IMR-90 (cell line): ENCODE measurements at regions not wholly inside any gene's neighbourhood (a gene's known extent, or its start where the extent isn't known, plus 50 kb on each side); places are given as distances from the start of the nearest gene placed in this dataset.

Experiments
- ATAC-seq: fragments of 200-7000 bp; cut with Tn5 transposase; 2 replicates; pipeline ENCODE4 v1.9.1; 2020; ENCODE audit warnings: low read depth, mild to moderate bottlenecking, moderate library complexity
- BruUV-seq: library from RNA; stranded (reverse); fragments of 400-500 nt; replicated peaks from 2 replicates; lab custom pipeline; 2021; lab: Mats Ljungman, UMichigan
- CTCF ChIA-PET: fragments of 300-600 bp; formaldehyde crosslinking; extraction: SDS; loops from one replicate; lab custom pipeline; 2021; ENCODE audit warnings: antibody characterized with exemption; lab: Yijun Ruan, JAX
- POLR2A ChIA-PET: fragments of 300-600 bp; sonication (Branson Sonifier 250); formaldehyde crosslinking; loops from one replicate; lab custom pipeline; 2022; ENCODE audit warnings: antibody characterized with exemption; ENCODE audit not compliant: unreplicated experiment; lab: Charles Lee
- DNase-seq: peaks from one replicate; pipeline ENCODE4 v3.0.0; 2013
- H2AFZ ChIP-seq: replicated peaks from 2 replicates; pipeline ENCODE3; 2013; ENCODE audit warnings: low read length, mild to moderate bottlenecking; ENCODE audit not compliant: poor library complexity
- H2AK5ac ChIP-seq: 2 replicates; pipeline ENCODE4 v1.6.1; 2013; ENCODE audit warnings: low read depth, low read length, inconsistent platforms
- H2AK9ac ChIP-seq: replicated peaks from 2 replicates; pipeline ENCODE3; 2013; ENCODE audit warnings: mild to moderate bottlenecking, low read depth, low read length, moderate library complexity; ENCODE audit not compliant: poor library complexity
- H2BK120ac ChIP-seq: 2 replicates; pipeline ENCODE4 v1.6.1; 2013; ENCODE audit warnings: low read depth, low read length, inconsistent platforms
- H2BK15ac ChIP-seq: 3 replicates; pipeline ENCODE4 v1.6.1; 2013; ENCODE audit warnings: low read depth, low read length, inconsistent platforms
- H2BK20ac ChIP-seq: 2 replicates; pipeline ENCODE4 v1.6.1; 2013; ENCODE audit warnings: low read depth, mild to moderate bottlenecking, inconsistent platforms, low read length, moderate library complexity
- H2BK5ac ChIP-seq: 2 replicates; pipeline ENCODE4 v1.6.1; 2013; ENCODE audit warnings: mild to moderate bottlenecking, low read depth, low read length, inconsistent platforms; ENCODE audit not compliant: poor library complexity, severe bottlenecking
- H3K14ac ChIP-seq: replicated peaks from 2 replicates; pipeline ENCODE4 v1.6.1; 2013; ENCODE audit warnings: low read depth, low read length, inconsistent platforms
- H3K18ac ChIP-seq: 2 replicates; pipeline ENCODE4 v1.6.1; 2013; ENCODE audit warnings: low read depth, low read length, control low read depth
- H3K23ac ChIP-seq: 2 replicates; pipeline ENCODE4 v1.6.1; 2013; ENCODE audit warnings: low read depth, low read length, inconsistent platforms
- H3K27ac ChIP-seq: 2 replicates; pipeline ENCODE4 v1.5.1; 2013; ENCODE audit warnings: mild to moderate bottlenecking, control low read depth, low read length; ENCODE audit not compliant: insufficient read depth
- H3K27me3 ChIP-seq: 2 replicates; pipeline ENCODE4 v1.6.1; 2013; ENCODE audit warnings: low read length; ENCODE audit not compliant: control insufficient read depth, insufficient read depth
- H3K36me3 ChIP-seq: 2 replicates; pipeline ENCODE4 v1.6.1; 2013; ENCODE audit warnings: low read length, mixed read lengths; ENCODE audit not compliant: control insufficient read depth, insufficient read depth
- H3K4ac ChIP-seq: 2 replicates; pipeline ENCODE4 v1.6.1; 2013; ENCODE audit warnings: low read depth, low read length, inconsistent platforms
- H3K4me1 ChIP-seq: 2 replicates; pipeline ENCODE4 v1.6.1; 2013; ENCODE audit warnings: low read length, mixed read lengths; ENCODE audit not compliant: control insufficient read depth, insufficient read depth
- H3K4me2 ChIP-seq: 2 replicates; pipeline ENCODE4 v1.6.1; 2013; ENCODE audit warnings: low read depth, mild to moderate bottlenecking, control low read depth, low read length, moderate library complexity
- H3K4me3 ChIP-seq: 2 replicates; pipeline ENCODE4 v1.5.1; 2013; ENCODE audit warnings: low read depth, mild to moderate bottlenecking, control low read depth, low read length, moderate library complexity; ENCODE audit not compliant: insufficient read depth
- H3K56ac ChIP-seq: 2 replicates; pipeline ENCODE4 v1.6.1; 2013; ENCODE audit warnings: low read length, inconsistent platforms; ENCODE audit not compliant: insufficient read depth; ENCODE audit errors: extremely low read depth
- H3K79me1 ChIP-seq, 2 experiments: 2 replicates each; pipeline ENCODE4 v1.6.1; 2013; ENCODE audit warnings: low read length in 2 of 2, inconsistent platforms in 1 of 2, low read depth in 1 of 2
- H3K9ac ChIP-seq: 2 replicates; pipeline ENCODE4 v1.6.1; 2013; ENCODE audit warnings: low read depth, low read length, control low read depth
- H3K9me1 ChIP-seq: 2 replicates; pipeline ENCODE4 v1.6.1; 2013; ENCODE audit warnings: low read length, inconsistent platforms; ENCODE audit not compliant: insufficient read depth
- H3K9me3 ChIP-seq: 2 replicates; pipeline ENCODE4 v1.6.1; 2013; ENCODE audit warnings: low read length; ENCODE audit not compliant: control insufficient read depth, insufficient read depth
- H4K20me1 ChIP-seq: 2 replicates; pipeline ENCODE4 v1.6.1; 2013; ENCODE audit warnings: low read length, inconsistent platforms; ENCODE audit not compliant: insufficient read depth
- H4K5ac ChIP-seq: 2 replicates; pipeline ENCODE4 v1.6.1; 2013; ENCODE audit warnings: mild to moderate bottlenecking, low read depth, low read length, control low read depth
- H4K8ac ChIP-seq, 2 experiments: 2 replicates each; pipeline ENCODE4 v1.6.1; 2013; ENCODE audit warnings: low read depth in 2 of 2, low read length in 2 of 2, control low read depth in 1 of 2, inconsistent platforms in 1 of 2
- H4K91ac ChIP-seq: 2 replicates; pipeline ENCODE4 v1.6.1; 2013; ENCODE audit warnings: low read depth, low read length, inconsistent platforms; ENCODE audit not compliant: insufficient read depth
- BHLHE40 ChIP-seq: fragments of 150-350 bp; IDR thresholded peaks from 2 replicates; pipeline ENCODE4 v1.6.1; 2016; ENCODE audit warnings: mild to moderate bottlenecking, low read depth, low read length
- CEBPB ChIP-seq: IDR thresholded peaks from 2 replicates; pipeline ENCODE4 v1.6.1; 2012; ENCODE audit warnings: low read depth, low read length, improper control_type of control experiment
- CTCF ChIP-seq: conservative IDR thresholded peaks from 2 replicates; pipeline ENCODE4 v1.5.1; 2012; ENCODE audit warnings: mild to moderate bottlenecking, low read depth, low read length, improper control_type of control experiment
- ELK1 ChIP-seq: fragments of 150-350 bp; IDR thresholded peaks from 2 replicates; pipeline ENCODE4 v1.6.1; 2016; ENCODE audit warnings: low read depth, mild to moderate bottlenecking, low read length, moderate library complexity, borderline replicate concordance
- FOS ChIP-seq: fragments of 150-350 bp; IDR thresholded peaks from 2 replicates; pipeline ENCODE4 v1.6.1; 2016; ENCODE audit warnings: low read depth, low read length
- MAFK ChIP-seq: IDR thresholded peaks from 2 replicates; pipeline ENCODE4 v1.6.1; 2012; ENCODE audit warnings: low read depth, low read length, improper control_type of control experiment
- MAZ ChIP-seq: IDR thresholded peaks from 2 replicates; pipeline ENCODE4 v1.6.1; 2012; ENCODE audit warnings: low read depth, mild to moderate bottlenecking, low read length, improper control_type of control experiment, moderate library complexity, borderline replicate concordance
- MXI1 ChIP-seq: IDR thresholded peaks from 2 replicates; pipeline ENCODE4 v1.6.1; 2012; ENCODE audit warnings: low read depth, mild to moderate bottlenecking, low read length, moderate library complexity, borderline replicate concordance
- NFE2L2 ChIP-seq: fragments of 150-350 bp; IDR thresholded peaks from 2 replicates; pipeline ENCODE4 v1.6.1; 2016; ENCODE audit warnings: low read depth, mild to moderate bottlenecking, low read length
- POLR2A ChIP-seq: IDR thresholded peaks from 2 replicates; pipeline ENCODE4 v1.6.1; 2012; ENCODE audit warnings: mild to moderate bottlenecking, low read depth, low read length
- RAD21 ChIP-seq: IDR thresholded peaks from 2 replicates; pipeline ENCODE4 v1.6.1; 2012; ENCODE audit warnings: low read length, improper control_type of control experiment
- RCOR1 ChIP-seq: IDR thresholded peaks from 2 replicates; pipeline ENCODE4 v1.6.1; 2012; ENCODE audit warnings: mild to moderate bottlenecking, low read length, improper control_type of control experiment; ENCODE audit not compliant: insufficient replicate concordance
- RFX5 ChIP-seq: IDR thresholded peaks from 2 replicates; pipeline ENCODE4 v1.8.0; 2012; ENCODE audit warnings: low read depth, mild to moderate bottlenecking, low read length, moderate library complexity
- SMC3 ChIP-seq: fragments of 150-350 bp; IDR thresholded peaks from 2 replicates; pipeline ENCODE4 v1.6.1; 2016; ENCODE audit warnings: low read depth, mild to moderate bottlenecking, antibody characterized with exemption, low read length, moderate library complexity
- WGBS, 2 experiments: methylation state at CpG; one replicate each; pipeline versions ENCODE4 v1.1.5 to v1.1.7; 2013; ENCODE audit warnings: missing lambda C conversion rate in 2 of 2; ENCODE audit not compliant: insufficient read length in 1 of 2; ENCODE audit errors: extremely low coverage in 2 of 2; 5-methylcytosine and 5-hydroxymethylcytosine counted together
- dilution Hi-C: fragments of 300-500 bp; cut with HindIII; formaldehyde crosslinking; loops from one replicate; pipeline ENCODE4 v1.14.3; 2018; ENCODE audit warnings: low sequenced_read_pairs; ENCODE audit not compliant: unreplicated experiment
- in situ Hi-C: fragments of 300-500 bp; cut with MboI; formaldehyde crosslinking; loops from 3 replicates; pipeline ENCODE4 v1.14.3; 2019; ENCODE audit warnings: low sequenced_read_pairs, inconsistent platforms, mixed read lengths
- intact Hi-C: fragments of 100-400 bp; cut with micrococcal nuclease; formaldehyde crosslinking; loops from 2 replicates; pipeline ENCODE4 v1.10.0; 2022
- TF ChIP-seq, protein P1 (sequence below): fragments of 150-350 bp; IDR thresholded peaks from 2 replicates; pipeline ENCODE4 v1.6.1; 2017; ENCODE audit warnings: mild to moderate bottlenecking, antibody characterized with exemption, low read length, low read depth

GRCh38 chr5:100690036-100690560 lies 154.9 kb downstream of the FAM174A start:
- H4K20me1 ChIP-seq = no peaks in the 10 kb centered on the region
- in situ Hi-C loops (no loop called here), dilution Hi-C loops (no loop called here), intact Hi-C loops (no loop called here)
- H2BK120ac ChIP-seq = no peak overlapping the region
- CTCF ChIA-PET = no interaction called here
- H3K36me3 ChIP-seq = no peaks in the 10 kb centered on the region
- no peak overlapping the region for H3K56ac ChIP-seq
- no peaks in the 10 kb centered on the region for H3K79me1 ChIP-seq
- no peak overlapping the region for H2AK9ac ChIP-seq
- H3K4ac ChIP-seq = no peak overlapping the region
- peak; percentile 10 for DNase-seq
- BruUV-seq = no TSS peak
- no peak overlapping the region for H2BK15ac ChIP-seq
- no peak overlapping the region for H3K4me3 ChIP-seq
- TF ChIP-seq FOS = no peak
- TF ChIP-seq POLR2A = no peak
- TF ChIP-seq BHLHE40 = no peak
- TF ChIP-seq, protein P1, sequence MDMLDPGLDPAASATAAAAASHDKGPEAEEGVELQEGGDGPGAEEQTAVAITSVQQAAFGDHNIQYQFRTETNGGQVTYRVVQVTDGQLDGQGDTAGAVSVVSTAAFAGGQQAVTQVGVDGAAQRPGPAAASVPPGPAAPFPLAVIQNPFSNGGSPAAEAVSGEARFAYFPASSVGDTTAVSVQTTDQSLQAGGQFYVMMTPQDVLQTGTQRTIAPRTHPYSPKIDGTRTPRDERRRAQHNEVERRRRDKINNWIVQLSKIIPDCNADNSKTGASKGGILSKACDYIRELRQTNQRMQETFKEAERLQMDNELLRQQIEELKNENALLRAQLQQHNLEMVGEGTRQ = no peak
- no peak for TF ChIP-seq RAD21
- TF ChIP-seq RCOR1 = no peak
- TF ChIP-seq CTCF = no peak
- no peak for TF ChIP-seq MXI1
- TF ChIP-seq MAZ = no peak
- no peak for TF ChIP-seq RFX5
- TF ChIP-seq MAFK = no peak
- no peak for TF ChIP-seq SMC3
- no peak for TF ChIP-seq ELK1
- TF ChIP-seq CEBPB = no peak
- TF ChIP-seq NFE2L2 = no peak
- H3K9me3 ChIP-seq = no peaks in the 10 kb centered on the region
- H2BK5ac ChIP-seq = no peak overlapping the region
- H3K9me1 ChIP-seq = no peaks in the 10 kb centered on the region
- POLR2A ChIA-PET = no interaction called here
- H4K8ac ChIP-seq = no peak overlapping the region
- no peak overlapping the region for H2AFZ ChIP-seq
- no peak overlapping the region for H2AK5ac ChIP-seq
- WGBS, 2 experiments = 67% methylated on average over 1 of the region's 4 CpGs; no CpG with 5 or more reads in 1 of the 2 experiments
- no peak overlapping the region for H3K9ac ChIP-seq
- no peak overlapping the region for H3K23ac ChIP-seq
- no peaks in the 10 kb centered on the region for H3K4me1 ChIP-seq
- H4K5ac ChIP-seq = no peak overlapping the region
- H3K14ac ChIP-seq = no peak overlapping the region
- H3K18ac ChIP-seq = no peak overlapping the region
- no peaks in the 10 kb centered on the region for H3K27me3 ChIP-seq
- H2BK20ac ChIP-seq = no peak overlapping the region
- ATAC-seq = no peak
- H4K91ac ChIP-seq = no peak overlapping the region
- H3K4me2 ChIP-seq = no peak overlapping the region
- H3K27ac ChIP-seq = no peak overlapping the region
